Lung (tissue), 11 donors: ENCODE measurements at regions not wholly inside any gene's neighbourhood (a gene's known extent, or its start where the extent isn't known, plus 50 kb on each side); places are given as distances from the start of the nearest gene placed in this dataset.

Source experiments
- ATAC-seq: fragments of 200-7000 bp; cut with Tn5 transposase; one replicate; pipeline ENCODE4 v1.9.1; 2020; ENCODE audit warnings: moderate number of reproducible peaks; ENCODE audit not compliant: insufficient read depth, low FRiP score
- DNase-seq, 3 donors: peaks; one replicate each; pipeline ENCODE4 v3.0.0-alpha.2; 2013 to 2017
- H3K27ac ChIP-seq, 2 donors: one replicate each; pipeline ENCODE4 v1.5.1; 2013; ENCODE audit warnings: mild to moderate bottlenecking in 2 of 2, moderate library complexity in 2 of 2, control low read depth in 1 of 2, inconsistent platforms in 1 of 2, low read depth in 1 of 2, low read length in 1 of 2
- H3K27me3 ChIP-seq, 3 donors: one replicate each; pipeline ENCODE4 v1.5.1; 2013; ENCODE audit warnings: low read length in 2 of 3; ENCODE audit not compliant: control insufficient read depth in 3 of 3, insufficient read depth in 3 of 3
- H3K36me3 ChIP-seq, 4 donors: one replicate each; pipeline ENCODE4 v1.5.1; 2013; ENCODE audit warnings: low read length in 4 of 4, mild to moderate bottlenecking in 1 of 4, moderate library complexity in 1 of 4; ENCODE audit not compliant: control insufficient read depth in 4 of 4, insufficient read depth in 4 of 4
- H3K4me1 ChIP-seq, 5 donors: one replicate each; pipeline ENCODE4 v1.5.1; 2013; ENCODE audit warnings: low read length in 5 of 5, mild to moderate bottlenecking in 2 of 5, moderate library complexity in 1 of 5; ENCODE audit not compliant: control insufficient read depth in 5 of 5, insufficient read depth in 5 of 5
- H3K4me3 ChIP-seq: one replicate; pipeline ENCODE4 v1.5.1; 2013; ENCODE audit warnings: mild to moderate bottlenecking, control low read depth, moderate library complexity
- H3K9ac ChIP-seq, 2 donors: one replicate each; pipeline ENCODE4 v1.5.1; 2013; ENCODE audit warnings: low read length in 2 of 2, control low read depth in 1 of 2; ENCODE audit not compliant: insufficient read depth in 1 of 2
- H3K9me3 ChIP-seq, 4 donors: one replicate each; pipeline ENCODE4 v1.5.1; 2013; ENCODE audit warnings: low read length in 3 of 4, mild to moderate bottlenecking in 1 of 4, moderate library complexity in 1 of 4; ENCODE audit not compliant: control insufficient read depth in 4 of 4, insufficient read depth in 3 of 4
- CTCF ChIP-seq: IDR thresholded peaks from 2 replicates; pipeline ENCODE4 v1.5.1; 2012; ENCODE audit warnings: mild to moderate bottlenecking; ENCODE audit errors: control extremely low read depth, extremely low read depth
- WGBS, 2 donors: extraction: QIAGEN DNeasy Blood & Tissue Kit; methylation state at CpG; one replicate each; pipeline ENCODE4 v1.1.7; 2013; 5-methylcytosine and 5-hydroxymethylcytosine counted together
- donor health status: control.
- donor health status: control.
- donor health status: Bipolar disorder and iron deficiency.
- donor health status: healthy.
- donor health status: DM: yes; HTN: yes; CAD: no.

DNA sequence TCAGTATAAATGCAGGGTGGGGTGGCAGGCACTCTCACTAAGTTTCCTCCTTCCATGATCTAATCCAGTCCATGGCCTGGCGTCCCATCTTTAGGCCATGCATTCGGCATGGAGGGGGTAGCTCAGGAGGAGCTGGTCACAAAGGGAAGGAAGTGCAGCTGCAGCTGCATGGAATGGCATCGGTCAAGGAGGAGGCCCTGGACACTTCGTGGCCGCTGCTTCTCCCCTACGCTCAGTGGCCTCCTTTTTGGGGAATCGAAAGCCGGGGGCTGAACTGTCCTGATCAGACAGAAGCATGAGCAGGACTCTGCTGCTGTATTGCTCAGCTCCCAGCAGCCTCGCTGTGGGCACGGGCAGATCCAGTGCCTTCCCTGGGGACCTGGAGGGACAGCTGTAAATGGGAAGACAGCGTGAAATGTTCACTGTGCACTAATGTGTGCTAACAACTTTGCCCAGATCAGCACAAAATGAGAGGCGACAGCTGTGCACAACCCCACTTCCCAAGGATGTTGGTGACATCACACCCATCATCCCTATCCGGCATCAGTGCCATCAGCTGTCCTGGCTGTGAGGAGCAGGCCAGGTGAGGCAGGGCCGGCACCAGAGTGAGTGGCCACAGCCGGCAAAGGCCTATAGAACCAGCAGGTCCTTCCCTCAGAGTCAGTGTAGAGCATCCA lies 520.1 kb upstream of the RAB6C start:
- ATAC-seq: no peak
- 84 to 85% methylated on average over 15 of the region's 15 CpGs for WGBS, 2 donors

GRCh38 chr2:129459881-129460280 lies 519.6 kb upstream of the RAB6C start:
- WGBS, 2 donors: 90 to 95% methylated on average over 7 of the region's 7 CpGs

More for the DNA sequence above, 520.1 kb upstream of the RAB6C start:
- Histone ChIP-seq H3K27me3 (peaks cover 0 to 3% (median 0%) of the 10 kb centered on the region in 3 donors), H3K9ac (no peak overlapping the region), H3K9me3 (peaks cover 0 to 2% (median 0%) of the 10 kb centered on the region in 4 donors), H3K4me3 (no peak overlapping the region), H3K36me3 (no peaks in the 10 kb centered on the region), H3K4me1 (no peaks in the 10 kb centered on the region), H3K27ac (no peak overlapping the region)
- DNase-seq: no peak
- TF ChIP-seq CTCF: no peak

GRCh38 chr2:129460299-129461198 lies 518.9 kb upstream of the RAB6C start:
- Histone ChIP-seq H3K27me3 (peaks cover 0 to 3% (median 0%) of the 10 kb centered on the region in 3 donors), H3K9ac (no peak overlapping the region), H3K4me3 (no peak overlapping the region), H3K27ac (no peak overlapping the region), H3K4me1 (no peaks in the 10 kb centered on the region), H3K36me3 (no peaks in the 10 kb centered on the region), H3K9me3 (peaks cover 0 to 6% (median 0%) of the 10 kb centered on the region in 4 donors)
- DNase-seq (no peak), ATAC-seq (no peak)
- no peak for TF ChIP-seq CTCF
- WGBS, 2 donors: 73 to 83% methylated on average over 12 of the region's 12 CpGs

More at GRCh38 chr2:129459881-129460280, 519.6 kb upstream of the RAB6C start:
- Histone ChIP-seq H3K9me3 (peaks cover 0 to 5% (median 0%) of the 10 kb centered on the region in 4 donors), H3K27me3 (peaks cover 0 to 3% (median 0%) of the 10 kb centered on the region in 3 donors), H3K36me3 (no peaks in the 10 kb centered on the region), H3K27ac (no peak overlapping the region), H3K9ac (no peak overlapping the region), H3K4me1 (no peaks in the 10 kb centered on the region), H3K4me3 (no peak overlapping the region)
- no peak for ATAC-seq
- TF ChIP-seq CTCF: no peak
- no peak for DNase-seq
